GM21515 (cell line): ENCODE measurements at regions not wholly inside any gene's neighbourhood (a gene's known extent, or its start where the extent isn't known, plus 50 kb on each side); places are given as distances from the start of the nearest gene placed in this dataset.

ENCODE experiments used
- ATAC-seq: cut with Tn5 transposase; IDR thresholded peaks from one replicate; pipeline ENCODE4 v1.9.1; 2021; ENCODE audit not compliant: unreplicated experiment

- ATAC-seq, result no peak
These were observed 587.4 kb upstream of the MDFIC2 start for GRCh38 chr3:70899816-70900215.

GRCh38 chr3:70890020-70890394, 577.6 kb upstream of the MDFIC2 start:
- no peak for ATAC-seq

GRCh38 chr3:70889162-70890019, 577.0 kb upstream of the MDFIC2 start:
- no peak for ATAC-seq

GRCh38 chr3:70885636-70886035, 573.2 kb upstream of the MDFIC2 start:
- no peak for ATAC-seq

GRCh38 chr3:70882104-70882503, 569.7 kb upstream of the MDFIC2 start:
- no peak for ATAC-seq

- no peak for ATAC-seq
These were observed 568.0 kb upstream of the MDFIC2 start for GRCh38 chr3:70880421-70880820.

- no peak for ATAC-seq
These were observed 563.7 kb upstream of the MDFIC2 start for GRCh38 chr3:70876154-70876553.

GRCh38 chr3:70874196-70874595, 561.8 kb upstream of the MDFIC2 start:
- no peak for ATAC-seq

GRCh38 chr3:70873686-70874085, 561.2 kb upstream of the MDFIC2 start:
- ATAC-seq, result no peak

- ATAC-seq, result no peak
These were observed 559.6 kb upstream of the MDFIC2 start for GRCh38 chr3:70871909-70872656.

GRCh38 chr3:70870576-70870975, 558.1 kb upstream of the MDFIC2 start:
- ATAC-seq, result no peak

- no peak for ATAC-seq
These were observed 556.1 kb upstream of the MDFIC2 start for GRCh38 chr3:70868561-70868960.

- no peak for ATAC-seq
These were observed 550.6 kb upstream of the MDFIC2 start for GRCh38 chr3:70863049-70863448.

GRCh38 chr3:70861855-70862254, 549.4 kb upstream of the MDFIC2 start:
- no peak for ATAC-seq

GRCh38 chr3:70861234-70861633, 548.8 kb upstream of the MDFIC2 start:
- ATAC-seq, result no peak

- no peak for ATAC-seq
These were observed 545.5 kb upstream of the MDFIC2 start for GRCh38 chr3:70857916-70858315.

GRCh38 chr3:70856414-70857162, 544.1 kb upstream of the MDFIC2 start:
- no peak for ATAC-seq

GRCh38 chr3:70855149-70855548, 542.7 kb upstream of the MDFIC2 start:
- ATAC-seq, result no peak

- no peak for ATAC-seq
These were observed 541.7 kb upstream of the MDFIC2 start for GRCh38 chr3:70854108-70854507.

- no peak for ATAC-seq
These were observed 540.9 kb upstream of the MDFIC2 start for GRCh38 chr3:70853161-70853944.
